Activated T-cell treated with anti-CD3 and anti-CD28 coated beads, Interleukin-2, amount 50 U/mL, for 24 hours (primary cell): ENCODE measurements at regions not wholly inside any gene's neighbourhood (a gene's known extent, or its start where the extent isn't known, plus 50 kb on each side); places are given as distances from the start of the nearest gene placed in this dataset.

Source experiments
- DNase-seq: peaks from one replicate; pipeline ENCODE4 v3.0.0-alpha.2; 2020
- H3K27ac Mint-ChIP-seq: 2 replicates; pipeline ENCODE4 v1.8.0; 2020; ENCODE audit warnings: mild to moderate bottlenecking, mixed read lengths
- H3K27me3 Mint-ChIP-seq: 2 replicates; pipeline ENCODE4 v1.8.0; 2020; ENCODE audit warnings: mixed read lengths
- H3K36me3 Mint-ChIP-seq: 2 replicates; pipeline ENCODE4 v1.8.0; 2020; ENCODE audit warnings: low read depth, mixed read lengths
- H3K4me1 Mint-ChIP-seq: 2 replicates; pipeline ENCODE4 v1.8.0; 2020; ENCODE audit warnings: low read depth, mixed read lengths
- H3K4me3 Mint-ChIP-seq: 2 replicates; pipeline ENCODE4 v1.8.0; 2020; ENCODE audit warnings: mild to moderate bottlenecking, moderate library complexity, mixed read lengths
- H3K9me3 Mint-ChIP-seq: 2 replicates; pipeline ENCODE4 v1.8.0; 2020; ENCODE audit warnings: mixed read lengths

DNA sequence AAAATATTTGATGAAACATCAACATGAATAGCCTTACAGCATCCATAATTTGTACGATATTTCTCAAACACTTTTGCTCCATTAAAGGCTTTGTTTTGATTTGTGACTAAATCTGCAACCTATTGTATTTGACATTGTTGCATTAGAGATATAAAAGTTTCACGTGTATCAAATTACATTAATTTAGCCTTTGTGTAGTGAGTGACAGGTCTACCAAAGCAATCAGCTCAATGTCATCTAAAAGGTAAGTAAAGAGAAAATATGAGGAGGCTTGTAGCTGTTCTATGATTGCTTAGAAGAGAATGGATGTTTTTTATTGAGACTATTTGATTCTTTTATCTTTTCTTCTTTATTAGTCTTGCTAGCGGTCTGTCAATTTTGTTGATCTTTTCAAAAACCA is 430.2 kb downstream of the GALR1 start:
- Mint-ChIP-seq H3K27me3 (peaks cover 20% of the 10 kb centered on the region), H3K27ac (no peak overlapping the region), H3K36me3 (no peaks in the 10 kb centered on the region), H3K4me3 (no peak overlapping the region), H3K9me3 (no peaks in the 10 kb centered on the region), H3K4me1 (peaks cover 6% of the 10 kb centered on the region)
- no peak for DNase-seq

DNA sequence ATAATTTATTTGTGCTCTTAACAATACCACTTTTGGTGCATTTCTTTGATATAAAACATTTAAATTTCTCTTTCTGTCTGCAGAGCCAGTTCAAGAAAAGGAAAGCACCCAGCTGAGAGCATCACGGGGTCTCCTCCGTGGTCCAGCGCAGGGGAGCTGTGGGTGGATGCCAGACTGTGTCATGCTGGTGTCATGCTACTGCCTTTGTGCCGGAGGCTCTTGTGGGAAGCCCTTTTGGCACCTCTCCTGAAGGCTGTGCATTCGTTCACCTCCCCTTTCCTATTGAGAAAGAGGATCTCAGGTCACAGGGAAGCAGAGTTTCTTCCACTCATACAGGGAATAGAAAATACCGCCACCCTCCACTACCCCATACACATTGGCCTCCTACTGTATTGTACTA is 450.4 kb downstream of the GALR1 start:
- Mint-ChIP-seq H3K9me3 (no peaks in the 10 kb centered on the region), H3K4me3 (no peak overlapping the region), H3K36me3 (no peaks in the 10 kb centered on the region), H3K27me3 (peaks cover 41% of the 10 kb centered on the region), H3K4me1 (no peaks in the 10 kb centered on the region), H3K27ac (no peak overlapping the region)
- no peak for DNase-seq

DNA sequence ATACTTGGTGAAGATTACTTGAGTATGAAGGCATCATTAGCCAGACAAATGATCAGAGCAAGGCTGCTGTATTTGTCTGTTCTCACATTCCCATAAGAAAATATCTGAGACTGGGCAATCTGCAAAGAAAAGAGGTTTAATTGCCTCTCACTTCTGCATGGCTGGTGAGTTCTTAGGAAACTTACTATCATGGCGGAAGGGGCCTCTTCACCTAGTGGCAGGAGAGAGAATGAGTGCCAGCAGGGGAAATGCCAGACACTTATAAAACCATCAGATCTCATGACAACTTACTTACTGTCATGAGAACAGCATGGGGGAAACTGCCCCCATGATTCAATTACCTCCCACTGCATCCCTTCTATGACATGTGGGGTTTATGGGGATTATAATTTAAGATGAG is 452.3 kb downstream of the GALR1 start:
- H3K36me3 Mint-ChIP-seq, result no peaks in the 10 kb centered on the region
- H3K9me3 Mint-ChIP-seq, result no peaks in the 10 kb centered on the region
- no peaks in the 10 kb centered on the region for H3K4me1 Mint-ChIP-seq
- no peak overlapping the region for H3K27ac Mint-ChIP-seq
- DNase-seq, result no peak
- H3K27me3 Mint-ChIP-seq, result peaks cover 54% of the 10 kb centered on the region
- no peak overlapping the region for H3K4me3 Mint-ChIP-seq

- no peaks in the 10 kb centered on the region for H3K4me1 Mint-ChIP-seq
- no peak overlapping the region for H3K27ac Mint-ChIP-seq
- no peak for DNase-seq
- H3K27me3 Mint-ChIP-seq, result peaks cover 54% of the 10 kb centered on the region
- H3K36me3 Mint-ChIP-seq, result no peaks in the 10 kb centered on the region
- H3K4me3 Mint-ChIP-seq, result no peak overlapping the region
- no peaks in the 10 kb centered on the region for H3K9me3 Mint-ChIP-seq
These were observed 453.0 kb downstream of the GALR1 start for GRCh38 chr18:77702686-77703085.

DNA sequence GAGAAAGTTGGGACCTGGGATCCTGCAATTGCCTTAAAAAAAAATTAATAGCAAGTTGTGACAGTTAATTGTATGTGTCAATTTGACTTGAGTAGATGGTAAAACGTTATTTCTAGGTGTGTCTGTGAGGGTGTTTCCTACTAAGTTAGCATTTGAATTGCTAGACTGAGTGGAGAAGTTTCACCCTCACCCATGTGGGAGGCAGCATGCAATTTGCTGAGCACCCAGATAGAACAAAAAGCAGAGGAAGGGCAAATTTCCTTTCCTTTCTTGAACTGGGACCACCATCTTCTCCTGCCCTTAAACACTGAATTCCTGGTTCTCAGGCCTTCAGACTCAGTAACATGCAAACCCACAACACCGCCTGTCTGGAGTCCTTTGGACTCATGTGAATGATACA is 455.7 kb downstream of the GALR1 start:
- Mint-ChIP-seq H3K27ac (no peak overlapping the region), H3K4me1 (no peaks in the 10 kb centered on the region), H3K36me3 (no peaks in the 10 kb centered on the region), H3K27me3 (peaks cover 44% of the 10 kb centered on the region), H3K9me3 (no peaks in the 10 kb centered on the region), H3K4me3 (no peak overlapping the region)
- DNase-seq, result no peak

DNA sequence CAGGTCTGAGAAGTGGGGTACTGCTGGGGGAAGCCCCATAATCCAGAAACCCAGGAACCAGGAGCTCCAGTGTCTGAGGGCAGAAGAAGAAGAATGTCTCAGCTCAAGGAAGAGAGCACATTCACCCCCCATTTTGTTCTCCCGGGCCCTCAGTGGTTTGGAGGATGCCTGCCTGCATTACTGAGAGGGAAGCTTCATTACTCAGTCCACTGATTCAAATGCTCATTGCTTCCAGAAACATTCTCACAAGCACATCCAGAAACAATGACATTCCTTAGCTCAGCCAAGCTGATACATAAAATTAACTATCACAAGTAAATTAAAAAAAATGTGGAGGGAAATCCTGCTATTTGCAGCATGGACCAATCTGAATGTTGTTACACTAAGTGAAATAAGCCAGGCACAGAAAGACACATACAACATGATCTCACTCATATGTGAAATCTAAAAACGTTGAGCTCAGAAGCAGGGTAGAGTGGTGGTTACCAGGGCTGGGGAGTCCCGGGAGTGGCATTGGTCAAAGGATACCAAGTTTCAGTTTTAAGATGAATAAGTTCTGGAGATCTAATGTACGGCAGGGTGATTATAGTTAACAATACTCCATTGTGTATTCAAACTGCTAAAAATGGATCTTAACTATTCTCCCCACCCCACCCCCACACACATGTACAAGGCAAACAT is 459.3 kb downstream of the GALR1 start:
- Mint-ChIP-seq H3K9me3 (no peaks in the 10 kb centered on the region), H3K4me1 (no peaks in the 10 kb centered on the region), H3K36me3 (no peaks in the 10 kb centered on the region), H3K27me3 (peaks cover 25% of the 10 kb centered on the region), H3K27ac (no peak overlapping the region), H3K4me3 (no peak overlapping the region)
- no peak for DNase-seq

- no peak overlapping the region for H3K27ac Mint-ChIP-seq
- peaks cover 9% of the 10 kb centered on the region for H3K27me3 Mint-ChIP-seq
- no peak overlapping the region for H3K4me3 Mint-ChIP-seq
- no peaks in the 10 kb centered on the region for H3K9me3 Mint-ChIP-seq
- H3K4me1 Mint-ChIP-seq, result no peaks in the 10 kb centered on the region
- no peak for DNase-seq
- H3K36me3 Mint-ChIP-seq, result no peaks in the 10 kb centered on the region
These were observed 461.4 kb downstream of the GALR1 start for GRCh38 chr18:77711096-77711495.

DNA sequence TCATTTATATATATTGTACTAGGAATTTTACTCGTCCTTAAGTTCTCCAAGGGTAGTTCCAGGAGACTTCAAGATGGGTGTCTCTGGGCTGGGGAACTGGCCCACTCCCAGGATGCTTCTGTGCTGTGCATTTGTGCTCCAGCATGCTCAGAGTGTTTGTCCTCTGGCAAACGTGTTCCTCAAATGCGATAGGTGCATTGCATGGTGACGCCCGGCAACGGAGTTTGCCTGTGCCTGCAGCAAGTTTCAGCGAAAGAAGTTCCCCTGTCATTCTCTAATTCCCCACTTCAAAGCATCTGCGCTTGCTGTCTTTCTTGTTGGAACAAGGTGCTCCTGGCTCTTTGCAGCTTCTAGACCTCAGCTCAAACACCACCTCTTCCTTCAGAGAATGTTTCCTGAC is 465.1 kb downstream of the GALR1 start:
- Mint-ChIP-seq H3K4me3 (no peak overlapping the region), H3K4me1 (no peaks in the 10 kb centered on the region), H3K27me3 (peaks cover 19% of the 10 kb centered on the region), H3K9me3 (no peaks in the 10 kb centered on the region), H3K27ac (no peak overlapping the region), H3K36me3 (no peaks in the 10 kb centered on the region)
- no peak for DNase-seq

DNA sequence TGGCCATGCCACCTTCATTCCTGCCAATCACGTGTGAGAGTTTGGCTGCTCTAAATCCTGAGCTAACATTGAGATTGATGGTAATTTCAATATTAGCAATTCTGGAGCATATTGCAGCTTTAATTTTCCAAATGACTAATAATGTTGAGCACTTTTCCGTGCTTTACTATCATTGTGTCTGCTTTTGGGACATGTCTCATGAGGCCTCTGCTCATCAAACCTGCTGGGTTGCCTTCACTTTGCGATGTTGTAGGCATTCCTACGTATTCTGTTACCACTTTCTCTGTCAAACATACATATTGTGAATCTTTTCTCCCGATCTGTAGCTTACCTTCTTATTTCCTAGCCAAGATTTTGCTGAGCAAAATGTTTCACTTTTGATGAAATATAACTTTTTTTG is 466.6 kb downstream of the GALR1 start:
- Mint-ChIP-seq H3K27me3 (peaks cover 21% of the 10 kb centered on the region), H3K4me3 (no peak overlapping the region), H3K9me3 (no peaks in the 10 kb centered on the region), H3K36me3 (no peaks in the 10 kb centered on the region), H3K4me1 (no peaks in the 10 kb centered on the region), H3K27ac (no peak overlapping the region)
- no peak for DNase-seq

DNA sequence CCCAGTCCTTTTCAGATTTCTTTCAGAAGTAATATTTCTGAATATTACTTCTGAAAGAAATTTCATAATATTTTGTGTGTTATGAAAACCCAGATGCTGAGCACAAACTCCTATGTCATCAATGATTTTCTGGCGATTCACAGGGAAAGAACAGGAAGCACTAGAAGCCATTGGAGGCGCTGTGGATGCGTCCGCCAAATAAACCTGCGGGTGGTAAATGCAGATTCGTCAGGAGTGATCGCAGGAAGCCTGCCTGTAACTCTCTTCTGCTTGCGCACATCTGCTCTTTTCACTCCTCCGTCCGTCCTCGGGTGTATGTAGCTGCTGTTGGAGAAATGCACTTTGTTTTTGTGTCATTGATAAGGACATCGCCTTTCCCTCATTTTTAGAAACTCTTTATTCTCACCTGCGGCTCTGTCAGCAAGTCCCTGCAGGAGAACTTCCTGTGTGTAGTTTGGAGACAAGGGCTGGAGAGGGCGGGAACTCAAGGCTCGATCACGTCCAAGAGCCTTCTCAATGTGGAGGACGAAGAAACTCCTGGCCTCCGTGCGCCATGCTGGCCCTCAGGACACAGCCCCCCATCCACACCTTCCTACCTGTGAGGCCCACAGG is 483.8 kb downstream of the GALR1 start:
- no peak overlapping the region for H3K4me3 Mint-ChIP-seq
- H3K4me1 Mint-ChIP-seq, result no peaks in the 10 kb centered on the region
- no peaks in the 10 kb centered on the region for H3K9me3 Mint-ChIP-seq
- peaks cover 29% of the 10 kb centered on the region for H3K27me3 Mint-ChIP-seq
- DNase-seq, result no peak
- H3K36me3 Mint-ChIP-seq, result no peaks in the 10 kb centered on the region
- no peak overlapping the region for H3K27ac Mint-ChIP-seq

GRCh38 chr18:77736842-77737241 is 487.2 kb downstream of the GALR1 start:
- no peak overlapping the region for H3K4me3 Mint-ChIP-seq
- DNase-seq, result no peak
- H3K4me1 Mint-ChIP-seq, result no peaks in the 10 kb centered on the region
- H3K27me3 Mint-ChIP-seq, result peaks cover 34% of the 10 kb centered on the region
- no peaks in the 10 kb centered on the region for H3K36me3 Mint-ChIP-seq
- H3K9me3 Mint-ChIP-seq, result no peaks in the 10 kb centered on the region
- H3K27ac Mint-ChIP-seq, result no peak overlapping the region

DNA sequence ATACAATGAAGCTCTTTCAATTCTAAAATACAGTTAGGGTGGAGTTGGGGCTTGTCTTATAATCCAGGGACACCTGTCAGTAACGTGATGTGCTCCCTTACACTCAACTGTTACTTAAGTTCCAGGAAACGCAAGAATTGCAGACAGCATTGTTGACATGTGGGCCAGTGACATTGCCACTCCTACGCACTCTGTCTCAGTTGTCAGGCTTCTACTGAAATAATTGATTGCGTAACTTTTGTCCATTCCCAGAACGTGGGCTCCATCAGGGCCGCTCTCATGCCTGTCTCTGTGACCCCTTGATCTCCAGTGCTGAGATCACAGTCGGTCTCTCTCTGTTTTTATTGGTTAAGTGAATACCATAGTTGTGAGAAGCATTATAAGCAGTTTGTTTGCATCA is 487.8 kb downstream of the GALR1 start:
- peaks cover 33% of the 10 kb centered on the region for H3K27me3 Mint-ChIP-seq

DNA sequence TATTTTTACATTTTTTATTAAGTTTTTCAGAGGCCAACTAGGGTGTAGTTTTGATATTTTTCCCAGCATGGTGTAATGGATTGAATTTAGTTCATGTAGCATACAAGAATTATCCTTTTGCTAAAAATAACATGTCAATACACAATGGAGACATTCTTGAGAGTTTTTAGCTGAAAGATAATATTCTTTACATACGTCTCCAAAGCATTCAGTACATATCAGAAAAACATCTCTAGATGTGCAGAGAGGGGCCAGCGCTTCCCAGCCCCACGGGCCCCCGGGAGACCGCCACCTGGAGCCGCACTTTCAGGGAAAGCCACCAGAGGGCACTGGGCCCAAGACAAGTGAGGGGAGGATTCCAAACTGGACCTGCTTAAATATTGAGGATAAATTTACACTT is 499.4 kb downstream of the GALR1 start:
- Mint-ChIP-seq H3K4me1 (no peaks in the 10 kb centered on the region), H3K9me3 (no peaks in the 10 kb centered on the region), H3K36me3 (no peaks in the 10 kb centered on the region), H3K27me3 (peaks cover 14% of the 10 kb centered on the region), H3K4me3 (no peak overlapping the region), H3K27ac (no peak overlapping the region)
- DNase-seq, result no peak

More for the DNA sequence above, 487.8 kb downstream of the GALR1 start:
- Mint-ChIP-seq H3K9me3 (no peaks in the 10 kb centered on the region), H3K27ac (no peak overlapping the region), H3K36me3 (no peaks in the 10 kb centered on the region), H3K4me3 (no peak overlapping the region), H3K4me1 (no peaks in the 10 kb centered on the region)
- DNase-seq, result no peak

GRCh38 chr18:77750006-77750405 is 500.4 kb downstream of the GALR1 start:
- Mint-ChIP-seq H3K36me3 (no peaks in the 10 kb centered on the region), H3K4me3 (no peak overlapping the region), H3K27me3 (peaks cover 14% of the 10 kb centered on the region), H3K4me1 (no peaks in the 10 kb centered on the region), H3K27ac (no peak overlapping the region), H3K9me3 (no peaks in the 10 kb centered on the region)
- DNase-seq, result no peak

DNA sequence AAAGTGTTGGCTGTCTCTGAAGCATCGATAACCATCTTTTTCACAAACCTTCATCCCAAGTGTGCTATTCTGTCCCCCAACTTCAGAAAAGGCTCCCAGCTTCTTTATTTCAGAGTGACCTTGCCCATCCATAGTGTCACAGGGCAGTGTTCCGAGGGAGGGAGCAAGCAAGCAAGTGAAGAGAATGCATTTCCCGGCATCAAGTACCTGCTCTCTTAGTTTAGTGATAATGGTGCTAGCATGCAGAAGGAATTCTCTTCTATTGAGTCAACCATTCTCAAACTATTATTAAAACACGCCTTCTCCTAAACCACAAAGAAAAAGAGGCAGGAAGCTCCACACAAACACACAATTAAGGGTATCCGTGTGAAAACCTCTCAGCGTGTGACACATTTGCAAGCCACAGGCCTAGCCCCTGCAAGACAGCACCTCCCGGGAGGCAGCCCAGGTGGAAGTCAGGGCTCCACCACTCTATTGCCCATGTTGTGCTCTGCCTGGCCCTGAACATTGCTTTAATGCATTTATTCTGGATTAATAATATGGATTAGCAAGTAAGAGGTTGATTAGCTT is 504.9 kb downstream of the GALR1 start:
- peaks cover 14% of the 10 kb centered on the region for H3K27me3 Mint-ChIP-seq
- no peak overlapping the region for H3K27ac Mint-ChIP-seq
- H3K4me1 Mint-ChIP-seq, result no peaks in the 10 kb centered on the region
- no peak for DNase-seq
- H3K36me3 Mint-ChIP-seq, result no peaks in the 10 kb centered on the region
- H3K4me3 Mint-ChIP-seq, result no peak overlapping the region
- H3K9me3 Mint-ChIP-seq, result no peaks in the 10 kb centered on the region
